ENCODE measurements at regions not wholly inside any gene's neighbourhood (a gene's known extent, or its start where the extent isn't known, plus 50 kb on each side); places are given as distances from the start of the nearest gene placed in this dataset.

DNA sequence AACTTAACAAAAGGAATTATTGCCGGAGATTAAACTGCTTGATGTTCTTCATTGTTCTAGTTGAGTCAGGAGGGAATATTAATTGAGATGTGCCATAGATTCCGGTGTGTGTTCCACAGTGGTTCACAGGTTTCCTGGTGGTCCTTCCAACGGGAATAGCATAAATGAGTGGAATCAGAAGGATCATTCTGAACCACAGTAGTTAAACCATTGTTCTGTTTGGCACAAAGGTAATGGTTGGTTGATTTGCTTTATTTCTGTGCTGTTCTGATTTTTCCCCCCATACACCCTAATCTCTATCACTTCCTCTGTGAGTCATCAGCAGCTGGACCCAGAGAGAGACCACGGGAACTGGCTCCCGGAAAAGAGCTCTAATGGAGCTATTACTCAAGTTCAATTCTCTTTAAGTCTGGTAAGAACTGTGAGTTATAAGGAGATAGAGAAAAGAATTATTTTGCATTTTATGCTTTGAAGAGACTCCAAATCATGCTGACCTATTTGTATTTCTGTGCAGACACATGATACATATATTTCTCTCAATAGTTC is 627.2 kb downstream of the ZIC1 start:
- TF ChIP-seq, protein P1, sequence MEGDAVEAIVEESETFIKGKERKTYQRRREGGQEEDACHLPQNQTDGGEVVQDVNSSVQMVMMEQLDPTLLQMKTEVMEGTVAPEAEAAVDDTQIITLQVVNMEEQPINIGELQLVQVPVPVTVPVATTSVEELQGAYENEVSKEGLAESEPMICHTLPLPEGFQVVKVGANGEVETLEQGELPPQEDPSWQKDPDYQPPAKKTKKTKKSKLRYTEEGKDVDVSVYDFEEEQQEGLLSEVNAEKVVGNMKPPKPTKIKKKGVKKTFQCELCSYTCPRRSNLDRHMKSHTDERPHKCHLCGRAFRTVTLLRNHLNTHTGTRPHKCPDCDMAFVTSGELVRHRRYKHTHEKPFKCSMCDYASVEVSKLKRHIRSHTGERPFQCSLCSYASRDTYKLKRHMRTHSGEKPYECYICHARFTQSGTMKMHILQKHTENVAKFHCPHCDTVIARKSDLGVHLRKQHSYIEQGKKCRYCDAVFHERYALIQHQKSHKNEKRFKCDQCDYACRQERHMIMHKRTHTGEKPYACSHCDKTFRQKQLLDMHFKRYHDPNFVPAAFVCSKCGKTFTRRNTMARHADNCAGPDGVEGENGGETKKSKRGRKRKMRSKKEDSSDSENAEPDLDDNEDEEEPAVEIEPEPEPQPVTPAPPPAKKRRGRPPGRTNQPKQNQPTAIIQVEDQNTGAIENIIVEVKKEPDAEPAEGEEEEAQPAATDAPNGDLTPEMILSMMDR (conservative IDR thresholded peaks at IDR 0.05; ENCODE audit: low read depth in 2 of 2), result no peak
- no peak for TF ChIP-seq ZNF114 (CRISPR knock-in tag; IDR thresholded peaks at IDR 0.05)
- TF ChIP-seq POLR2AphosphoS5 (IDR thresholded peaks at IDR 0.05; ENCODE audit: low read depth), result no peak
- TF ChIP-seq, protein P2, sequence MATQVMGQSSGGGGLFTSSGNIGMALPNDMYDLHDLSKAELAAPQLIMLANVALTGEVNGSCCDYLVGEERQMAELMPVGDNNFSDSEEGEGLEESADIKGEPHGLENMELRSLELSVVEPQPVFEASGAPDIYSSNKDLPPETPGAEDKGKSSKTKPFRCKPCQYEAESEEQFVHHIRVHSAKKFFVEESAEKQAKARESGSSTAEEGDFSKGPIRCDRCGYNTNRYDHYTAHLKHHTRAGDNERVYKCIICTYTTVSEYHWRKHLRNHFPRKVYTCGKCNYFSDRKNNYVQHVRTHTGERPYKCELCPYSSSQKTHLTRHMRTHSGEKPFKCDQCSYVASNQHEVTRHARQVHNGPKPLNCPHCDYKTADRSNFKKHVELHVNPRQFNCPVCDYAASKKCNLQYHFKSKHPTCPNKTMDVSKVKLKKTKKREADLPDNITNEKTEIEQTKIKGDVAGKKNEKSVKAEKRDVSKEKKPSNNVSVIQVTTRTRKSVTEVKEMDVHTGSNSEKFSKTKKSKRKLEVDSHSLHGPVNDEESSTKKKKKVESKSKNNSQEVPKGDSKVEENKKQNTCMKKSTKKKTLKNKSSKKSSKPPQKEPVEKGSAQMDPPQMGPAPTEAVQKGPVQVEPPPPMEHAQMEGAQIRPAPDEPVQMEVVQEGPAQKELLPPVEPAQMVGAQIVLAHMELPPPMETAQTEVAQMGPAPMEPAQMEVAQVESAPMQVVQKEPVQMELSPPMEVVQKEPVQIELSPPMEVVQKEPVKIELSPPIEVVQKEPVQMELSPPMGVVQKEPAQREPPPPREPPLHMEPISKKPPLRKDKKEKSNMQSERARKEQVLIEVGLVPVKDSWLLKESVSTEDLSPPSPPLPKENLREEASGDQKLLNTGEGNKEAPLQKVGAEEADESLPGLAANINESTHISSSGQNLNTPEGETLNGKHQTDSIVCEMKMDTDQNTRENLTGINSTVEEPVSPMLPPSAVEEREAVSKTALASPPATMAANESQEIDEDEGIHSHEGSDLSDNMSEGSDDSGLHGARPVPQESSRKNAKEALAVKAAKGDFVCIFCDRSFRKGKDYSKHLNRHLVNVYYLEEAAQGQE (IDR thresholded peaks at IDR 0.05; ENCODE audit: unreplicated experiment), result no peak
- TF ChIP-seq EZH2 (IDR thresholded peaks at IDR 0.05; ENCODE audit: low read depth, unreplicated experiment), result no peak
- no peak for TF ChIP-seq JUNB (IDR thresholded peaks at IDR 0.05; ENCODE audit: unreplicated experiment)
- TF ChIP-seq NANOG (IDR thresholded peaks at IDR 0.05; ENCODE audit: borderline replicate concordance), result no peak
- no peak for TF ChIP-seq ZNF331 (CRISPR knock-in tag; IDR thresholded peaks at IDR 0.05; ENCODE audit: low read depth)
- no peak for TF ChIP-seq CREB1 (CRISPR knock-in tag; IDR thresholded peaks at IDR 0.05; ENCODE audit: low read depth)
- TF ChIP-seq EZH2phosphoT487 (IDR thresholded peaks at IDR 0.05; ENCODE audit: unreplicated experiment), result no peak
- TF ChIP-seq STAT1 (IDR thresholded peaks at IDR 0.05; ENCODE audit: unreplicated experiment), result no peak
- TF ChIP-seq, protein P3, sequence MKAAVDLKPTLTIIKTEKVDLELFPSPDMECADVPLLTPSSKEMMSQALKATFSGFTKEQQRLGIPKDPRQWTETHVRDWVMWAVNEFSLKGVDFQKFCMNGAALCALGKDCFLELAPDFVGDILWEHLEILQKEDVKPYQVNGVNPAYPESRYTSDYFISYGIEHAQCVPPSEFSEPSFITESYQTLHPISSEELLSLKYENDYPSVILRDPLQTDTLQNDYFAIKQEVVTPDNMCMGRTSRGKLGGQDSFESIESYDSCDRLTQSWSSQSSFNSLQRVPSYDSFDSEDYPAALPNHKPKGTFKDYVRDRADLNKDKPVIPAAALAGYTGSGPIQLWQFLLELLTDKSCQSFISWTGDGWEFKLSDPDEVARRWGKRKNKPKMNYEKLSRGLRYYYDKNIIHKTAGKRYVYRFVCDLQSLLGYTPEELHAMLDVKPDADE (IDR thresholded peaks at IDR 0.05), result no peak

All from GM23338 (cell line).